ENCODE measurements at regions not wholly inside any gene's neighbourhood (a gene's known extent, or its start where the extent isn't known, plus 50 kb on each side); places are given as distances from the start of the nearest gene placed in this dataset.
"Not testable (repeated sequence)": the region's sequence is repeated elsewhere in the genome, so short reads cannot be mapped to it uniquely, and the experiment has no call there.

GRCh38 chr10:131556897-131557495 is 245.5 kb upstream of the TCERG1L start:
- Mint-ChIP-seq H3K9me3 (no peaks in the 10 kb centered on the region), H3K4me3 (no peak overlapping the region), H3K27me3 (no peaks in the 10 kb centered on the region), H3K27ac (no peak overlapping the region), H3K36me3 (ENCODE audit: low read depth) (no peaks in the 10 kb centered on the region), H3K4me1 (ENCODE audit: low read depth) (no peaks in the 10 kb centered on the region)
- DNase-seq = no peak
- POLR2A ChIA-PET = no interaction called here
- TF ChIP-seq CTCF (IDR thresholded peaks at IDR 0.05) = no peak
- ATAC-seq = no peak
- intact Hi-C loops (cut with micrococcal nuclease) = no loop called here
- CTCF ChIA-PET = no interaction called here

GRCh38 chr10:131557956-131558355 is 246.4 kb upstream of the TCERG1L start:
- CTCF ChIA-PET; intact Hi-C loops (cut with micrococcal nuclease); ATAC-seq: not testable (repeated sequence)

GRCh38 chr10:131559450-131559911 is 248.0 kb upstream of the TCERG1L start:
- no peak overlapping the region for H3K4me3 Mint-ChIP-seq
- no peaks in the 10 kb centered on the region for H3K27me3 Mint-ChIP-seq
- ChIA-PET CTCF (interaction anchor here (1.0 kb wide), 1 partner anchor 21 kb away, joined by 4 read pairs; no protein-coding TSS in a partner anchor), POLR2A (no interaction called here)
- ATAC-seq (no peak), DNase-seq (no peak)
- no peaks in the 10 kb centered on the region for H3K36me3 Mint-ChIP-seq (ENCODE audit: low read depth)
- H3K4me1 Mint-ChIP-seq (ENCODE audit: low read depth) = no peaks in the 10 kb centered on the region
- H3K27ac Mint-ChIP-seq = no peak overlapping the region
- TF ChIP-seq CTCF (IDR thresholded peaks at IDR 0.05) = no peak
- intact Hi-C loops (cut with micrococcal nuclease) = no loop called here
- no peaks in the 10 kb centered on the region for H3K9me3 Mint-ChIP-seq

More at GRCh38 chr10:131557956-131558355, 246.4 kb upstream of the TCERG1L start:
- H3K9me3 Mint-ChIP-seq; H3K4me1 Mint-ChIP-seq (ENCODE audit: low read depth); H3K4me3 Mint-ChIP-seq; H3K27me3 Mint-ChIP-seq; DNase-seq; POLR2A ChIA-PET; H3K36me3 Mint-ChIP-seq (ENCODE audit: low read depth); H3K27ac Mint-ChIP-seq: not testable (repeated sequence)

GRCh38 chr10:131560166-131560565 is 248.6 kb upstream of the TCERG1L start:
- Mint-ChIP-seq H3K4me3 (no peak overlapping the region), H3K4me1 (ENCODE audit: low read depth) (no peaks in the 10 kb centered on the region), H3K27me3 (no peaks in the 10 kb centered on the region), H3K36me3 (ENCODE audit: low read depth) (no peaks in the 10 kb centered on the region), H3K27ac (no peak overlapping the region), H3K9me3 (peaks cover 6% of the 10 kb centered on the region)
- ChIA-PET POLR2A (no interaction called here), CTCF (interaction anchor here (1.0 kb wide), 1 partner anchor 22 kb away, joined by 4 read pairs; no protein-coding TSS in a partner anchor)
- DNase-seq = no peak
- ATAC-seq = no peak
- intact Hi-C loops (cut with micrococcal nuclease) = no loop called here
- TF ChIP-seq CTCF (IDR thresholded peaks at IDR 0.05) = no peak

GRCh38 chr10:131560706-131561355 is 249.3 kb upstream of the TCERG1L start:
- DNase-seq (no peak), ATAC-seq (no peak)
- Mint-ChIP-seq H3K9me3 (peaks cover 8% of the 10 kb centered on the region), H3K4me1 (ENCODE audit: low read depth) (no peaks in the 10 kb centered on the region), H3K27me3 (no peaks in the 10 kb centered on the region), H3K4me3 (no peak overlapping the region), H3K36me3 (ENCODE audit: low read depth) (no peaks in the 10 kb centered on the region), H3K27ac (no peak overlapping the region)
- ChIA-PET CTCF (no interaction called here), POLR2A (no interaction called here)
- TF ChIP-seq CTCF (IDR thresholded peaks at IDR 0.05) = no peak
- intact Hi-C loops (cut with micrococcal nuclease) = no loop called here
